Omental fat pad (tissue), 3 donors: ENCODE measurements at regions not wholly inside any gene's neighbourhood (a gene's known extent, or its start where the extent isn't known, plus 50 kb on each side); places are given as distances from the start of the nearest gene placed in this dataset.

Source experiments
- ATAC-seq: fragments of 150-250 bp; one replicate; pipeline ENCODE4 v1.9.1; 2016; ENCODE audit warnings: mild to moderate bottlenecking, moderate library complexity; ENCODE audit not compliant: low FRiP score
- DNase-seq: peaks from one replicate; pipeline ENCODE4 v3.0.0-alpha.2; 2019; ENCODE audit warnings: low spot score
- CTCF ChIP-seq, 3 donors: fragments of 450-650 bp; IDR thresholded peaks; one replicate each; pipeline ENCODE4 v1.5.1; 2016 to 2017; ENCODE audit warnings: antibody characterized with exemption in 3 of 3, mild to moderate bottlenecking in 3 of 3, moderate library complexity in 2 of 3

GRCh38 chr15:77557564-77557963 lies 75.1 kb downstream of the LINGO1 start:
- ATAC-seq (no peak), DNase-seq (no peak)
- TF ChIP-seq CTCF (IDR thresholded peaks at IDR 0.05) = no peak

GRCh38 chr15:77557144-77557543 lies 75.6 kb downstream of the LINGO1 start:
- no peak for DNase-seq
- no peak for TF ChIP-seq CTCF (IDR thresholded peaks at IDR 0.05)
- no peak for ATAC-seq

- no peak for ATAC-seq
- no peak for TF ChIP-seq CTCF (IDR thresholded peaks at IDR 0.05)
- DNase-seq = no peak
Observed at GRCh38 chr15:77556622-77557021, 76.1 kb downstream of the LINGO1 start.

- no peak for TF ChIP-seq CTCF (IDR thresholded peaks at IDR 0.05)
- DNase-seq = no peak
- ATAC-seq = no peak
Observed at GRCh38 chr15:77555232-77555631, 77.5 kb downstream of the LINGO1 start.

- DNase-seq (no peak), ATAC-seq (no peak)
- no peak for TF ChIP-seq CTCF (IDR thresholded peaks at IDR 0.05)
Observed at GRCh38 chr15:77554306-77555080, 78.2 kb downstream of the LINGO1 start.

GRCh38 chr15:77553695-77554094 lies 79.0 kb downstream of the LINGO1 start:
- ATAC-seq (no peak), DNase-seq (no peak)
- TF ChIP-seq CTCF (IDR thresholded peaks at IDR 0.05) = no peak

- TF ChIP-seq CTCF (IDR thresholded peaks at IDR 0.05) = no peak
- DNase-seq (no peak), ATAC-seq (no peak)
Observed at GRCh38 chr15:77553257-77553656, 79.5 kb downstream of the LINGO1 start.
